ENCODE measurements at regions not wholly inside any gene's neighbourhood (a gene's known extent, or its start where the extent isn't known, plus 50 kb on each side); places are given as distances from the start of the nearest gene placed in this dataset.

GRCh38 chr5:1997640-1998347, 115.1 kb upstream of the IRX4 start:
- H3K9ac ChIP-seq = no peak overlapping the region
- no peak overlapping the region for H3K4me3 ChIP-seq (IDR thresholded peaks at IDR 0.05; ENCODE audit: insufficient read depth, low read depth, low read length)
- no peak overlapping the region for H3K27ac ChIP-seq
- TF ChIP-seq CTCF (conservative IDR thresholded peaks at IDR 0.05; ENCODE audit: low read depth, low read length) = no peak
- H2AFZ ChIP-seq (ENCODE audit: low read depth) = no peak overlapping the region
- no peak overlapping the region for H3K4me2 ChIP-seq
- H3K4me1 ChIP-seq (ENCODE audit: low read depth, poor library complexity, severe bottlenecking) = no peaks in the 10 kb centered on the region
- no peaks in the 10 kb centered on the region for H3K79me2 ChIP-seq (ENCODE audit: insufficient read depth, low read depth)
- H4K20me1 ChIP-seq (ENCODE audit: insufficient read depth) = no peaks in the 10 kb centered on the region
- H3K36me3 ChIP-seq (ENCODE audit: insufficient read depth) = no peaks in the 10 kb centered on the region
- H3K27me3 ChIP-seq (ENCODE audit: insufficient read depth, low read depth) = peaks cover 9% of the 10 kb centered on the region; the same call in 1 of the 2 replicates

- Histone ChIP-seq H3K4me2 (no peak overlapping the region), H3K4me3 (IDR thresholded peaks at IDR 0.05; ENCODE audit: insufficient read depth, low read depth, low read length) (no peak overlapping the region), H2AFZ (ENCODE audit: low read depth) (no peak overlapping the region), H3K27me3 (ENCODE audit: insufficient read depth, low read depth) (no peaks in the 10 kb centered on the region), H3K27ac (no peak overlapping the region), H4K20me1 (ENCODE audit: insufficient read depth) (no peaks in the 10 kb centered on the region), H3K36me3 (ENCODE audit: insufficient read depth) (no peaks in the 10 kb centered on the region), H3K9ac (no peak overlapping the region), H3K79me2 (ENCODE audit: insufficient read depth, low read depth) (no peaks in the 10 kb centered on the region), H3K4me1 (ENCODE audit: low read depth, poor library complexity, severe bottlenecking) (no peaks in the 10 kb centered on the region)
- TF ChIP-seq CTCF (conservative IDR thresholded peaks at IDR 0.05; ENCODE audit: low read depth, low read length) = no peak
These were observed 112.8 kb upstream of the IRX4 start for GRCh38 chr5:1995491-1995890.

GRCh38 chr5:1987471-1987870, 104.7 kb upstream of the IRX4 start:
- no peaks in the 10 kb centered on the region for H3K27me3 ChIP-seq (ENCODE audit: insufficient read depth, low read depth)
- H4K20me1 ChIP-seq (ENCODE audit: insufficient read depth) = no peaks in the 10 kb centered on the region
- H3K36me3 ChIP-seq (ENCODE audit: insufficient read depth) = no peaks in the 10 kb centered on the region
- no peak for TF ChIP-seq CTCF (conservative IDR thresholded peaks at IDR 0.05; ENCODE audit: low read depth, low read length)
- H3K4me3 ChIP-seq (IDR thresholded peaks at IDR 0.05; ENCODE audit: insufficient read depth, low read depth, low read length) = no peak overlapping the region
- H3K9ac ChIP-seq = no peak overlapping the region
- H2AFZ ChIP-seq (ENCODE audit: low read depth) = no peak overlapping the region
- H3K27ac ChIP-seq = no peak overlapping the region
- no peaks in the 10 kb centered on the region for H3K79me2 ChIP-seq (ENCODE audit: insufficient read depth, low read depth)
- H3K4me2 ChIP-seq = no peak overlapping the region
- no peaks in the 10 kb centered on the region for H3K4me1 ChIP-seq (ENCODE audit: low read depth, poor library complexity, severe bottlenecking)

GRCh38 chr5:1985781-1986180, 103.1 kb upstream of the IRX4 start:
- Histone ChIP-seq H4K20me1 (ENCODE audit: insufficient read depth) (no peaks in the 10 kb centered on the region), H3K4me2 (no peak overlapping the region), H3K4me3 (IDR thresholded peaks at IDR 0.05; ENCODE audit: insufficient read depth, low read depth, low read length) (no peak overlapping the region), H3K27me3 (ENCODE audit: insufficient read depth, low read depth) (no peaks in the 10 kb centered on the region), H3K27ac (no peak overlapping the region), H3K36me3 (ENCODE audit: insufficient read depth) (no peaks in the 10 kb centered on the region), H3K4me1 (ENCODE audit: low read depth, poor library complexity, severe bottlenecking) (no peaks in the 10 kb centered on the region), H3K79me2 (ENCODE audit: insufficient read depth, low read depth) (no peaks in the 10 kb centered on the region), H3K9ac (no peak overlapping the region), H2AFZ (ENCODE audit: low read depth) (no peak overlapping the region)
- TF ChIP-seq CTCF (conservative IDR thresholded peaks at IDR 0.05; ENCODE audit: low read depth, low read length) = no peak

Measured in KMS-11 (cell line).